DOHH2 (cell line): ENCODE measurements at regions not wholly inside any gene's neighbourhood (a gene's known extent, or its start where the extent isn't known, plus 50 kb on each side); places are given as distances from the start of the nearest gene placed in this dataset.

ENCODE experiments used
- H3F3A ChIP-seq: fragments of 200-600 bp; sonication (generic), shearing (Covaris generic); 2 replicates; pipeline ENCODE4 v1.6.0; 2016; ENCODE audit warnings: antibody characterized with exemption, mild to moderate bottlenecking; ENCODE audit not compliant: control insufficient read depth, insufficient read depth
- H3K27ac ChIP-seq: fragments of 200-600 bp; sonication (generic); 2 replicates; pipeline ENCODE4 v1.5.1; 2014; ENCODE audit warnings: low read depth, mild to moderate bottlenecking, low read length, moderate library complexity
- H3K27me3 ChIP-seq: fragments of 200-600 bp; sonication (generic); 2 replicates; pipeline ENCODE4 v1.6.1; 2014; ENCODE audit warnings: mild to moderate bottlenecking, low read length, mixed read lengths; ENCODE audit not compliant: control insufficient read depth
- H3K36me3 ChIP-seq: fragments of 200-600 bp; sonication (generic); 2 replicates; pipeline ENCODE4 v1.6.1; 2014; ENCODE audit warnings: mild to moderate bottlenecking, low read length, moderate library complexity, mixed read lengths; ENCODE audit not compliant: control insufficient read depth
- H3K4me1 ChIP-seq: fragments of 200-600 bp; sonication (generic); 2 replicates; pipeline ENCODE4 v1.6.1; 2014; ENCODE audit warnings: mild to moderate bottlenecking, low read length, mixed read lengths; ENCODE audit not compliant: control insufficient read depth
- H3K4me2 ChIP-seq: fragments of 200-600 bp; sonication (generic); 2 replicates; pipeline ENCODE4 v1.6.0; 2014; ENCODE audit warnings: mild to moderate bottlenecking, low read length, moderate library complexity
- H3K4me3 ChIP-seq: fragments of 200-600 bp; sonication (generic); 2 replicates; pipeline ENCODE4 v1.5.1; 2014; ENCODE audit warnings: mild to moderate bottlenecking, low read length, mixed read lengths
- H3K79me2 ChIP-seq: fragments of 200-600 bp; sonication (generic); 2 replicates; pipeline ENCODE4 v1.6.1; 2014; ENCODE audit warnings: mild to moderate bottlenecking, low read length, mixed read lengths; ENCODE audit not compliant: control insufficient read depth
- H3K9me2 ChIP-seq: fragments of 200-600 bp; sonication (generic); replicated peaks from 2 replicates; pipeline ENCODE4 v1.6.1; 2014; ENCODE audit warnings: mild to moderate bottlenecking, low read length, mixed read lengths; ENCODE audit not compliant: control insufficient read depth
- H3K9me3 ChIP-seq: fragments of 200-600 bp; sonication (generic); 2 replicates; pipeline ENCODE4 v1.6.1; 2014; ENCODE audit warnings: antibody characterized with exemption, low read length, mixed read lengths; ENCODE audit not compliant: control insufficient read depth, insufficient read depth
- H4K20me1 ChIP-seq: fragments of 200-600 bp; sonication (generic); 2 replicates; pipeline ENCODE4 v1.6.0; 2014; ENCODE audit warnings: low read depth, mild to moderate bottlenecking, antibody characterized with exemption, low read length, moderate library complexity; ENCODE audit not compliant: control insufficient read depth, insufficient read depth
- EZH2phosphoT487 ChIP-seq: fragments of 200-600 bp; sonication (generic); IDR thresholded peaks from 2 replicates; pipeline ENCODE4 v1.6.1; 2017; ENCODE audit warnings: borderline replicate concordance, mild to moderate bottlenecking, antibody characterized with exemption, low read length, moderate library complexity, mixed read lengths
- TF ChIP-seq, protein P1 (sequence below): fragments of 200-600 bp; sonication (generic); IDR thresholded peaks from one replicate; pipeline ENCODE4 v1.5.1; 2014; ENCODE audit warnings: antibody characterized with exemption, mild to moderate bottlenecking, low read depth, low read length; ENCODE audit not compliant: poor library complexity, severe bottlenecking

DNA sequence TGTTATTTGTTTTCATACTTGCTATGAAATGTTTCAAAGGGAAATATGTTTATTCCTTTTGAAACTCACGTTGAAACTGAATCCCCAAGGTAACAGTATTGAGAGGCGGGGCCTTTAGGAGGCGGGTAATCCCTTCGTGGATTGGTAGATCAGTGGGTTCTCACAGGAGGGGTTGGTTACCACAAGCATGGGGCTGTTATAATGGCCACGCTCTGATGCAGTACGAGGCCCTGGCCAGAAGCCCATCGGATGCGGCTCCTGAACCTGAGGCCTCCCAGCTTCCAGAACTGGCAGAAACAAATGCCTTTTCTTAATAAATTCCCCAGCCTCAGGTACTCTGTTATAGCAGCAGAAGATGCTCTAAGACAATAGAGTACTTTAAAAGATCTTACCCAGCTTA is 135.7 kb downstream of the ASB1 start:
- no peak for TF ChIP-seq EZH2phosphoT487
- TF ChIP-seq, protein P1, sequence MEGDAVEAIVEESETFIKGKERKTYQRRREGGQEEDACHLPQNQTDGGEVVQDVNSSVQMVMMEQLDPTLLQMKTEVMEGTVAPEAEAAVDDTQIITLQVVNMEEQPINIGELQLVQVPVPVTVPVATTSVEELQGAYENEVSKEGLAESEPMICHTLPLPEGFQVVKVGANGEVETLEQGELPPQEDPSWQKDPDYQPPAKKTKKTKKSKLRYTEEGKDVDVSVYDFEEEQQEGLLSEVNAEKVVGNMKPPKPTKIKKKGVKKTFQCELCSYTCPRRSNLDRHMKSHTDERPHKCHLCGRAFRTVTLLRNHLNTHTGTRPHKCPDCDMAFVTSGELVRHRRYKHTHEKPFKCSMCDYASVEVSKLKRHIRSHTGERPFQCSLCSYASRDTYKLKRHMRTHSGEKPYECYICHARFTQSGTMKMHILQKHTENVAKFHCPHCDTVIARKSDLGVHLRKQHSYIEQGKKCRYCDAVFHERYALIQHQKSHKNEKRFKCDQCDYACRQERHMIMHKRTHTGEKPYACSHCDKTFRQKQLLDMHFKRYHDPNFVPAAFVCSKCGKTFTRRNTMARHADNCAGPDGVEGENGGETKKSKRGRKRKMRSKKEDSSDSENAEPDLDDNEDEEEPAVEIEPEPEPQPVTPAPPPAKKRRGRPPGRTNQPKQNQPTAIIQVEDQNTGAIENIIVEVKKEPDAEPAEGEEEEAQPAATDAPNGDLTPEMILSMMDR, result no peak

DNA sequence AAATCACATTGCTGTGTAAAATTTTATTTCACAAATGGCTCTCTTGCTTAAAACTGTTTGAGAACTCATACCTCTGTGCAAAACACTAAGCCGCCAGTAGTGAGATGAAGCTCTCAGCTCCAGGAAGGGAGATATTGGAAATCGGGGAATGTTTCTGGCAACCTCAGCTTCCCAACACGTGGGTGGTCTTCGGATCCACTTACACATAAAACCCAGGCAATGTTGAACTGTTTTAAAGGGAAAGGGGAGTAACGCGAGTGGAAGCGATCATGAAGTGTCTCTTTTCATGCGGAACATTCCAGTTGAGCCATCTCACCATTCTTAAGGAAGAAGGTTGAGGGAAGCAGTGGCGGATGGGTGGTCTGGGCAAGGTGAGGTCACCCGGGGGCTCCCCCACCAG is 136.8 kb downstream of the ASB1 start:
- no peak overlapping the region for H3K27ac ChIP-seq
- no peak for TF ChIP-seq EZH2phosphoT487
- TF ChIP-seq, protein P1, result no peak
- no peaks in the 10 kb centered on the region for H3K9me3 ChIP-seq
- H3K27me3 ChIP-seq, result no peaks in the 10 kb centered on the region
- H3K4me3 ChIP-seq, result no peak overlapping the region
- no peaks in the 10 kb centered on the region for H4K20me1 ChIP-seq
- H3K36me3 ChIP-seq, result no peaks in the 10 kb centered on the region
- H3F3A ChIP-seq, result no peaks in the 10 kb centered on the region
- no peaks in the 10 kb centered on the region for H3K9me2 ChIP-seq
- H3K79me2 ChIP-seq, result no peaks in the 10 kb centered on the region
- no peaks in the 10 kb centered on the region for H3K4me1 ChIP-seq
- no peak overlapping the region for H3K4me2 ChIP-seq

More for the DNA sequence above, 135.7 kb downstream of the ASB1 start:
- H3K79me2 ChIP-seq, result no peaks in the 10 kb centered on the region
- no peak overlapping the region for H3K27ac ChIP-seq
- H3K4me3 ChIP-seq, result no peak overlapping the region
- H3K27me3 ChIP-seq, result no peaks in the 10 kb centered on the region
- H3K4me1 ChIP-seq, result no peaks in the 10 kb centered on the region
- H3K4me2 ChIP-seq, result no peak overlapping the region
- H3K9me3 ChIP-seq, result no peaks in the 10 kb centered on the region
- no peaks in the 10 kb centered on the region for H3K9me2 ChIP-seq
- H3F3A ChIP-seq, result no peaks in the 10 kb centered on the region
- no peaks in the 10 kb centered on the region for H3K36me3 ChIP-seq
- H4K20me1 ChIP-seq, result no peaks in the 10 kb centered on the region

DNA sequence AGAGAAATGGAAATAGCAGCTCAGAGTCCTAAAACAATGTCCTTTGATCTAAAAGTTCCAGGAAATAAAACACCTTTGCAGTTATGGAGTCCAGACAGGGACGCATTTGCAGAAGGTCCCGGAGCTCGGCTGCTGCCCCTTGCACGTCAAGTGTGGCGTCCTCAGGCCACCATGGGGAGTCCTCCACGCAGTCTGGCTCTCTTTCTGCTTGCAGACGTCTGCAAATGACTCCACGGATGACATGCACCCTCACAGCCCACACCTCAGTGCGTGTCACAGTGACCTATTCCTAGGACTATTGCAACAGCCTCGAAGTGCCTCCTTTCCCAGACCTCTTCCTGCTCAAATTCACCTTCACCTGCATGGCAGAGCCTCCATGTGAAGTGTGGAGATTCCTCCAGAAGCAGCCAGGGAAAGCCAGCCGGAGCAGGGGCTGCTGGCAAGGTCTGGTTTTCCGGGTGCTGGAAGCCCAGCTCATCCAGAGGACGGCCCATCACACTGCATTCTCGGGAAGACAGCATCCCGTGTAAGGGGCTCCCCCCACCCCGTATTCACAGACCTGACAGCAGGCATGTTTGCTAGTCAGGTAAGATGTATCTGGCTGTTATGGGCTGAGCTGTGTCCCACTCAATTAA is 137.7 kb downstream of the ASB1 start:
- Histone ChIP-seq H4K20me1 (no peaks in the 10 kb centered on the region), H3K36me3 (no peaks in the 10 kb centered on the region), H3K4me2 (no peak overlapping the region), H3K27me3 (no peaks in the 10 kb centered on the region), H3K27ac (no peak overlapping the region), H3K79me2 (no peaks in the 10 kb centered on the region), H3K4me3 (no peak overlapping the region), H3K9me3 (no peaks in the 10 kb centered on the region), H3K4me1 (no peaks in the 10 kb centered on the region), H3F3A (no peaks in the 10 kb centered on the region), H3K9me2 (no peaks in the 10 kb centered on the region)
- TF ChIP-seq, protein P1, result no peak
- no peak for TF ChIP-seq EZH2phosphoT487
